ENCODE measurements at regions not wholly inside any gene's neighbourhood (a gene's known extent, or its start where the extent isn't known, plus 50 kb on each side); places are given as distances from the start of the nearest gene placed in this dataset.

DNA sequence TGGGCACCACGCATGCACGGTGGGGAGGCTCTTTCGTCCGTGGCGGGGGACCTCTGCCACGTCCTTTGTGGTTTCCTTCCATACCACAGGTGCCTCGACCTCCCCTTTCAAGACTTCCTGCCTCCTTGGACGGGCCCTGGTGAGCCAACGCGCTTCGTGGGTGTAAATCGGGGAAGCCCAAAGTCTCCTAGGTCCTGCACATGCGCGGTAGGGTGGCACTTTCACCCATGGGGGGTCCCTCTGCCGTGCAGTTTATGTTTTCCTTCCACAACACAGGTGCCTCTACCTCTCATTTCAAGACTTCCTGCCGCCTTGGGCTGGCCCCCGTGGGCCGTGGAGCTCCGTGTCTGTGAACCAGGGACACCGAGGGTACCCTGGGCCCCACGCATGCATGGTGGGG lies 349.7 kb downstream of the ALG10 start:
- Histone ChIP-seq H3K36me3 (ENCODE audit: insufficient read depth, low read length) (no peaks in the 10 kb centered on the region), H3K27ac (ENCODE audit: low read depth, low read length) (no peak overlapping the region), H3K27me3 (ENCODE audit: insufficient read depth, low read length) (no peaks in the 10 kb centered on the region), H3K4me3 (ENCODE audit: low read length in 2 of 2) (no peak overlapping the region), H3K9me3 (ENCODE audit: control insufficient read depth in 1 of 2, low read length in 2 of 2) (no peaks in the 10 kb centered on the region), H3K4me1 (ENCODE audit: insufficient read depth, low read length) (no peaks in the 10 kb centered on the region)
- intact Hi-C loops (cut with micrococcal nuclease), result no loop called here
- Mint-ChIP-seq H3K27ac (no peak overlapping the region), H3K36me3 (no peaks in the 10 kb centered on the region), H3K4me3 (no peak overlapping the region), H3K4me1 (no peaks in the 10 kb centered on the region), H3K9me3 (peaks cover 0 to 37% (median 17%) of the 10 kb centered on the region in 8 donors), H3K27me3 (no peaks in the 10 kb centered on the region)
- DNase-seq, result no peak
- POLR2A ChIA-PET (ENCODE audit: partially characterized antibody), result no interaction called here
- CTCF ChIA-PET (ENCODE audit: partially characterized antibody), result no interaction called here

DNA sequence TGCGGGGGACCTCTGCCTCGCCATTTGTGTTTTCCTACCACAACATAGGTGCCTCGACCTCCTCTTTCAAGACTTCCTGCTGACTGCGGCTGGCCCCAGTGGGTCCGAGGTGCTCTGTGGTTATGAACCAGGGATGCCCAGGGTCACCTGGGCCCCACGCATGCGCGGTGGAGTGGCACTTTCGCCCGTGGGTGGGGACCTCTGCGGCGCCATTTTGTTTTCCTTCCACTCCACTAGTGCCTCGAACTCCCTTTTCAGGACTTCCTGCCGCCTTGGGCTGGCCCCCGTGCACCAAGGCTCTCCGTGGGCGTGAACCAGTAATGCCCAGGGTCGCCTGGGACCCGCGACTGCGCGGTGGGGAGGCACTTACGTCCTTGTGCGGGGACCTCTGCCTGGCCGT lies 351.6 kb downstream of the ALG10 start:
- POLR2A ChIA-PET (ENCODE audit: partially characterized antibody), result no interaction called here
- no peaks in the 10 kb centered on the region for H3K27me3 Mint-ChIP-seq
- DNase-seq, result no peak
- no peaks in the 10 kb centered on the region for H3K27me3 ChIP-seq (ENCODE audit: insufficient read depth, low read length)
- no peaks in the 10 kb centered on the region for H3K9me3 ChIP-seq (ENCODE audit: control insufficient read depth in 1 of 2, low read length in 2 of 2)
- H3K36me3 Mint-ChIP-seq, result no peaks in the 10 kb centered on the region
- H3K4me1 ChIP-seq (ENCODE audit: insufficient read depth, low read length), result no peaks in the 10 kb centered on the region
- H3K36me3 ChIP-seq (ENCODE audit: insufficient read depth, low read length), result no peaks in the 10 kb centered on the region
- H3K9me3 Mint-ChIP-seq, result peaks cover 0 to 37% (median 17%) of the 10 kb centered on the region in 8 donors
- H3K4me3 Mint-ChIP-seq, result no peak overlapping the region
- intact Hi-C loops (cut with micrococcal nuclease), result loop anchor here (2.0 kb wide), 1 partner anchor 63 kb away; no protein-coding TSS in a partner anchor
- no peaks in the 10 kb centered on the region for H3K4me1 Mint-ChIP-seq
- CTCF ChIA-PET (ENCODE audit: partially characterized antibody), result no interaction called here
- no peak overlapping the region for H3K27ac ChIP-seq (ENCODE audit: low read depth, low read length)
- H3K4me3 ChIP-seq (ENCODE audit: low read length in 2 of 2), result no peak overlapping the region
- H3K27ac Mint-ChIP-seq, result no peak overlapping the region

DNA sequence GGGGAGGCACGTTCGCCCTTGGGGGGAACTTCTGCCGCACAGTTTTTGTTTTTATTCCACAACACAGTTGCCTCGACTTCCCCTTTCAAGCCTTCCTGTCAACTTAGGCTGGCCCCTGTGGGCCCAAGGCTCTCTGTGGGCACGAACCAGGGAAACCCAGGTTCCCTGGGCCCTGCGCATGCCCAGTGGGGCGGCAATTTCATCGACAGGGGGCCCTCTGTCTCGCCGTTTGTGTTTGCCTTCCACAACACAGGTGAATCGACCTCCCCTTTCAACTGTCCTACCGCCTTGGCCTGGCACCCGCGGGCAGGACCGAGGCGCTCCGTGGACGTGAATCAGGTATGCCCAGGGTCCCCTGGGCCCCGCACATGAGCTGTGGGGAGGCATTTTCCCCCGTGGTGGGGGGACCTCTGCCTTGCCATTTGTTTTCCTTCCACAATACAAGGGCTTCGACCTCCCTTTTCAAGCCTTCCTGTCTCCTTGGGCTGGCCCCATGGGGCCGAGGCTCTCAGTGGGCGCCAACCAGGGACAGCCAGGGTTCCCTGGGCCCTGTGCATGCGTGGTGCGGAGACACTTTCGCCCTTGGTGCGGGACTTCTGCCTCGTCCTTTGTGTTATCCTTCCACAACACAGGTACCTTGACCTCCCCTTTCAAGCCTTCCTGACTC lies 354.0 kb downstream of the ALG10 start:
- Histone ChIP-seq H3K4me3 (ENCODE audit: low read length in 2 of 2) (no peak overlapping the region), H3K9me3 (ENCODE audit: control insufficient read depth in 1 of 2, low read length in 2 of 2) (no peaks in the 10 kb centered on the region), H3K36me3 (ENCODE audit: insufficient read depth, low read length) (no peaks in the 10 kb centered on the region), H3K4me1 (ENCODE audit: insufficient read depth, low read length) (no peaks in the 10 kb centered on the region), H3K27ac (ENCODE audit: low read depth, low read length) (no peak overlapping the region), H3K27me3 (ENCODE audit: insufficient read depth, low read length) (no peaks in the 10 kb centered on the region)
- H3K36me3 Mint-ChIP-seq, result no peaks in the 10 kb centered on the region
- H3K4me1 Mint-ChIP-seq, result no peaks in the 10 kb centered on the region
- no peak overlapping the region for H3K4me3 Mint-ChIP-seq
- CTCF ChIA-PET (ENCODE audit: partially characterized antibody), result no interaction called here
- DNase-seq, result no peak
- H3K27ac Mint-ChIP-seq, result no peak overlapping the region
- intact Hi-C loops (cut with micrococcal nuclease), result no loop called here
- peaks cover 0 to 44% (median 19%) of the 10 kb centered on the region in 8 donors for H3K9me3 Mint-ChIP-seq
- POLR2A ChIA-PET (ENCODE audit: partially characterized antibody), result no interaction called here
- H3K27me3 Mint-ChIP-seq, result no peaks in the 10 kb centered on the region

DNA sequence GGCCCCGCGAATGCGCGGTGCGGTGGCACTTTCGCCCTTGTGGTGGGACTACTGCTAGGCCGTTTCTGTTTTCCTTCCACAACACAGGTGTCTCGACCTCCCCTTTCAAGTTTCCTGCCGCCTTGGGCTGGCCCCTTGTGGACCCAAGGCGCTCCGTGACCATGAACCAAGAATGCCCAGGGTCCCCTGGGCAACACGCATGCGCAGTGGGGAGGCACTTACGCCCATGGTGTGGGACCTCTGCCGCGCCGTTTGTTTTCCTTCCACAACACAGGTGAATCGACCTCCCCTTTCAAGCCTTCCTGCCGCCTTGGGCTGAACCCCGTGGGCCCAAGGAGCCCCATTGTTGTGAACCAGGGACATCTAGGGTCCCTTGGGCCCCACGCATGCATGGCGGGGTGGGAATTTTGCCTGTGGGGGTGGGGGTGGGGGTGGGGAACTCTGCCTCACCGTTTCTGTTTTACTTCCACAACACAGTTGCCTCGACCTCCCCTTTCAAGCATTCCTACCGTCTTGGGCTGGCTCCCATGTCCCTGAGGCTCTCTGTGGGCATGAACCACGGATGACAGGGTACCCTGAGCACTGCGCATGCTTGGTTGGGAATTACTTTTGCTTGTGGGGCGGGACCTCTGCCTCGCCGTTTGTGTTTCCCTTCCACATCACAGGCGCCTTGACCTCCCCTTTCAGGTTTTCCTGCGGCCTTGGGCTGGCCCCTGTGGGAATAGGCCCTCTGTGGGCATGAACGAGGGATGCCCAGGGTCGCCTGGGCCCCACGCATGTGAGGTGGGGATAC lies 355.1 kb downstream of the ALG10 start:
- H3K4me1 Mint-ChIP-seq, result no peaks in the 10 kb centered on the region
- intact Hi-C loops (cut with micrococcal nuclease), result no loop called here
- peaks cover 0 to 50% (median 21%) of the 10 kb centered on the region in 8 donors for H3K9me3 Mint-ChIP-seq
- CTCF ChIA-PET (ENCODE audit: partially characterized antibody), result no interaction called here
- H3K27me3 ChIP-seq (ENCODE audit: insufficient read depth, low read length), result no peaks in the 10 kb centered on the region
- no peaks in the 10 kb centered on the region for H3K9me3 ChIP-seq (ENCODE audit: control insufficient read depth in 1 of 2, low read length in 2 of 2)
- H3K4me3 ChIP-seq (ENCODE audit: low read length in 2 of 2), result no peak overlapping the region
- no peak overlapping the region for H3K27ac Mint-ChIP-seq
- DNase-seq, result no peak
- no peaks in the 10 kb centered on the region for H3K4me1 ChIP-seq (ENCODE audit: insufficient read depth, low read length)
- no peaks in the 10 kb centered on the region for H3K36me3 Mint-ChIP-seq
- H3K27ac ChIP-seq (ENCODE audit: low read depth, low read length), result no peak overlapping the region
- H3K36me3 ChIP-seq (ENCODE audit: insufficient read depth, low read length), result no peaks in the 10 kb centered on the region
- H3K4me3 Mint-ChIP-seq, result no peak overlapping the region
- H3K27me3 Mint-ChIP-seq, result no peaks in the 10 kb centered on the region
- POLR2A ChIA-PET (ENCODE audit: partially characterized antibody), result no interaction called here

DNA sequence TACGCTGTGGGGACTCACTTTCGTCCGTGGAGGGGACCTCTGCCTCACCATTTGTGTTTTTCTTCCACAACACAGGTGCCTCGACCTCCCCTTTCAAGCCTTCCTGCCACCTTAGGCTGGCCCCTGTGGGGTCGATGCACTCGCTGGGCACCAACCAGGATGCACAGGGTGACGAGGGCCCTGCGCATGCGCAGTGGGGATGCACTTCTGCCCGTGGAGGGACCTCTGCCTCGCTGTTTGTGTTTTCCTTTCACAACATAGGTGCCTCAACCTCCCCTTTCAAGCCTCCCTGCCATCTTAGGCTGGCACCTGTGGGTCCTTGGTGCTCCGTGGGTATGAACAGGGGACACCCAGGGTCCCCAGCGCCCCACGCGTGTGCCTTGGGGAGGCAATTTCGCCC lies 356.8 kb downstream of the ALG10 start:
- Histone ChIP-seq H3K9me3 (ENCODE audit: control insufficient read depth in 1 of 2, low read length in 2 of 2) (no peaks in the 10 kb centered on the region), H3K36me3 (ENCODE audit: insufficient read depth, low read length) (no peaks in the 10 kb centered on the region), H3K4me3 (ENCODE audit: low read length in 2 of 2) (no peak overlapping the region), H3K4me1 (ENCODE audit: insufficient read depth, low read length) (no peaks in the 10 kb centered on the region), H3K27ac (ENCODE audit: low read depth, low read length) (no peak overlapping the region), H3K27me3 (ENCODE audit: insufficient read depth, low read length) (no peaks in the 10 kb centered on the region)
- DNase-seq, result no peak
- ChIA-PET CTCF (ENCODE audit: partially characterized antibody) (no interaction called here), POLR2A (ENCODE audit: partially characterized antibody) (no interaction called here)
- H3K27ac Mint-ChIP-seq, result no peak overlapping the region
- intact Hi-C loops (cut with micrococcal nuclease), result no loop called here
- H3K36me3 Mint-ChIP-seq, result no peaks in the 10 kb centered on the region
- peaks cover 0 to 40% (median 16%) of the 10 kb centered on the region in 8 donors for H3K9me3 Mint-ChIP-seq
- no peaks in the 10 kb centered on the region for H3K27me3 Mint-ChIP-seq
- H3K4me1 Mint-ChIP-seq, result no peaks in the 10 kb centered on the region
- no peak overlapping the region for H3K4me3 Mint-ChIP-seq

DNA sequence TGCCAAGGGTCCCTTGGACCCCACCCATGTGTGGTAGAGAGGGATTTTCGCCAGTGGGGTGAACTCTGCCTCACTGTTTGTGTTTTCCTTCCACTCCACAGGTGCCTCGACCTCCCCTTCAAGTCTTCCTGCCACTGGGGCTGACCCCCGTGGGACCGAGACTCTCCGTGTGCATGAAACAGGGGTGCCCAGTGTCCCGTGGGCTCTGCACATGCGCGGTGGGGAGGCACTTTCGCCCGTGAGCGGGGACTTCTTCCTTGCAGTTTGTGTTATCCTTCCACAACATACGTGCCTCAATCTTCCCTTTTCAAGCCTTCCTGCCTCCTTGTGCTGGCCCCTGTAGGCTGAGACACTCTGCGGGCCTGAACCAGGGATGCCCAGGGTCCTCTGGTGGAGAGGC lies 362.4 kb downstream of the ALG10 start:
- POLR2A ChIA-PET (ENCODE audit: partially characterized antibody), result no interaction called here
- no peak overlapping the region for H3K27ac Mint-ChIP-seq
- Histone ChIP-seq H3K36me3 (ENCODE audit: insufficient read depth, low read length) (no peaks in the 10 kb centered on the region), H3K27me3 (ENCODE audit: insufficient read depth, low read length) (no peaks in the 10 kb centered on the region), H3K9me3 (ENCODE audit: control insufficient read depth in 1 of 2, low read length in 2 of 2) (no peaks in the 10 kb centered on the region), H3K4me3 (ENCODE audit: low read length in 2 of 2) (no peak overlapping the region), H3K4me1 (ENCODE audit: insufficient read depth, low read length) (no peaks in the 10 kb centered on the region), H3K27ac (ENCODE audit: low read depth, low read length) (no peak overlapping the region)
- intact Hi-C loops (cut with micrococcal nuclease), result no loop called here
- peak in 1 of 5 donors; percentile 7 for DNase-seq
- H3K9me3 Mint-ChIP-seq, result peaks cover 0 to 46% (median 22%) of the 10 kb centered on the region in 8 donors
- CTCF ChIA-PET (ENCODE audit: partially characterized antibody), result no interaction called here
- H3K27me3 Mint-ChIP-seq, result no peaks in the 10 kb centered on the region
- H3K4me3 Mint-ChIP-seq, result no peak overlapping the region
- H3K4me1 Mint-ChIP-seq, result no peaks in the 10 kb centered on the region
- no peaks in the 10 kb centered on the region for H3K36me3 Mint-ChIP-seq

DNA sequence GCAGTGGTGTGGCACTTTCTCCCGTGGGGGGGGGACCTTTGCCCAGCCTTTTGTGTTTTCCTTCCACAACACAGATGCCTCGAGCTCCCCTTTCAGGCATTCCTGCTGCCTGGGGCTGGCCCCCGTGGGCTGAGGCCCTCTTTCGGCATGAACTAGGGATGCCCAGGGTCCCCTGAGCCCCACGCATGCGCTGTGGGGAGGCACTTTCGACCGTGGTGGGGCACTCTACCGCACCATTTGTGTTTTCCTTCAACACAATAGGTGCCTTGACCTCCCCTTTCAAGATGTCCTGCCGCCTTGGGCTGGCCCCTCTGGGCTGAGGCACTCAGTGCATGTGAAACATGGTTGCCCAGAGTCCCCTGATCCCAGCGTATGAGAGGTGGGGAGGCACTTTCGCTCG lies 363.7 kb downstream of the ALG10 start:
- no peaks in the 10 kb centered on the region for H3K9me3 ChIP-seq (ENCODE audit: control insufficient read depth in 1 of 2, low read length in 2 of 2)
- Mint-ChIP-seq H3K27me3 (no peaks in the 10 kb centered on the region), H3K9me3 (peaks cover 0 to 41% (median 19%) of the 10 kb centered on the region in 8 donors)

More for the DNA sequence above, 363.7 kb downstream of the ALG10 start:
- Mint-ChIP-seq H3K4me1 (no peaks in the 10 kb centered on the region), H3K36me3 (no peaks in the 10 kb centered on the region), H3K27ac (no peak overlapping the region), H3K4me3 (no peak overlapping the region)
- CTCF ChIA-PET (ENCODE audit: partially characterized antibody), result no interaction called here
- H3K36me3 ChIP-seq (ENCODE audit: insufficient read depth, low read length), result no peaks in the 10 kb centered on the region
- H3K4me1 ChIP-seq (ENCODE audit: insufficient read depth, low read length), result no peaks in the 10 kb centered on the region
- POLR2A ChIA-PET (ENCODE audit: partially characterized antibody), result no interaction called here
- no peak overlapping the region for H3K4me3 ChIP-seq (ENCODE audit: low read length in 2 of 2)
- no peak overlapping the region for H3K27ac ChIP-seq (ENCODE audit: low read depth, low read length)
- H3K27me3 ChIP-seq (ENCODE audit: insufficient read depth, low read length), result no peaks in the 10 kb centered on the region
- intact Hi-C loops (cut with micrococcal nuclease), result no loop called here
- DNase-seq, result peak in 1 of 5 donors; percentile 28
